Sigmoid colon (tissue), 4 donors: ENCODE measurements at regions not wholly inside any gene's neighbourhood (a gene's known extent, or its start where the extent isn't known, plus 50 kb on each side); places are given as distances from the start of the nearest gene placed in this dataset.

Source experiments
- POLR2A ChIP-seq, 2 donors: fragments of 450-650 bp; IDR thresholded peaks; one replicate each; pipeline ENCODE4 v1.6.1; 2016; ENCODE audit warnings: antibody characterized with exemption in 2 of 2, mild to moderate bottlenecking in 2 of 2, moderate library complexity in 2 of 2
- POLR2AphosphoS5 ChIP-seq, 4 donors: sonication (generic); formaldehyde crosslinking; IDR thresholded peaks; one replicate each; pipeline ENCODE4 v1.6.1; 2017; ENCODE audit warnings: antibody characterized with exemption in 4 of 4
- TF ChIP-seq, protein P1 (sequence below), 4 experiments: fragments of 450-650 bp in 3 of 4; fragments of 200-600 bp in 1 of 4; IDR thresholded peaks; one replicate each; pipeline ENCODE4 v1.5.1; 2016 to 2019; ENCODE audit warnings: antibody characterized with exemption in 4 of 4, mild to moderate bottlenecking in 3 of 4, moderate library complexity in 2 of 4

DNA sequence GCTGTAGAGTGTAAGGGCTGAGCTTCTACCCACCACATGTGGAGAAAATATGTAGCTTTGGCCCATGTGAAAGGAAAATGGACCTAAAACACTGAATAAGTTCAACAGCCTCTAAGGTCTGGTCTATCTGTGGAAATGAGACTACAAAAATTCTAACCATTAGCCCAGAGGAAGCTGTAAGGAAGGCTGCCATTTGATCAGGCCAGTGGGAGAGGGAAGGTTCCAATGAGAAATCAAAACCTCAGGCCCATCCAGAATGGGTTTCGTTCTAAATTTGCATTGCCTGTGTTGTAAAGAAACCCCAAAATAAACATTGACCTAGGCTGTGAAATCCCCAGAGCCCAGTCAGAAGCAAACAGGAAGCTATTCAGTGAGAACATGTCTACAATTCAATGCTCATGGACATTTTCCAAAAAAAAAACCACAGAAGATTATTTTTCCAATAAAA lies 320.4 kb upstream of the SLC7A11 start:
- TF ChIP-seq, protein P1, sequence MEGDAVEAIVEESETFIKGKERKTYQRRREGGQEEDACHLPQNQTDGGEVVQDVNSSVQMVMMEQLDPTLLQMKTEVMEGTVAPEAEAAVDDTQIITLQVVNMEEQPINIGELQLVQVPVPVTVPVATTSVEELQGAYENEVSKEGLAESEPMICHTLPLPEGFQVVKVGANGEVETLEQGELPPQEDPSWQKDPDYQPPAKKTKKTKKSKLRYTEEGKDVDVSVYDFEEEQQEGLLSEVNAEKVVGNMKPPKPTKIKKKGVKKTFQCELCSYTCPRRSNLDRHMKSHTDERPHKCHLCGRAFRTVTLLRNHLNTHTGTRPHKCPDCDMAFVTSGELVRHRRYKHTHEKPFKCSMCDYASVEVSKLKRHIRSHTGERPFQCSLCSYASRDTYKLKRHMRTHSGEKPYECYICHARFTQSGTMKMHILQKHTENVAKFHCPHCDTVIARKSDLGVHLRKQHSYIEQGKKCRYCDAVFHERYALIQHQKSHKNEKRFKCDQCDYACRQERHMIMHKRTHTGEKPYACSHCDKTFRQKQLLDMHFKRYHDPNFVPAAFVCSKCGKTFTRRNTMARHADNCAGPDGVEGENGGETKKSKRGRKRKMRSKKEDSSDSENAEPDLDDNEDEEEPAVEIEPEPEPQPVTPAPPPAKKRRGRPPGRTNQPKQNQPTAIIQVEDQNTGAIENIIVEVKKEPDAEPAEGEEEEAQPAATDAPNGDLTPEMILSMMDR (IDR thresholded peaks at IDR 0.05), result no peak
- TF ChIP-seq POLR2A (IDR thresholded peaks at IDR 0.05) (no peak), POLR2AphosphoS5 (IDR thresholded peaks at IDR 0.05) (no peak)
